Mesendoderm (in vitro differentiated cells): ENCODE measurements at regions not wholly inside any gene's neighbourhood (a gene's known extent, or its start where the extent isn't known, plus 50 kb on each side); places are given as distances from the start of the nearest gene placed in this dataset.
"Not testable (repeated sequence)": the region's sequence is repeated elsewhere in the genome, so short reads cannot be mapped to it uniquely, and the experiment has no call there.

Experiments used
- DNase-seq: peaks from one replicate; pipeline ENCODE4 v3.0.0; 2013
- H2AK5ac ChIP-seq: 2 replicates; pipeline ENCODE4 v1.6.1; 2013; ENCODE audit warnings: low read length, inconsistent platforms
- H2BK120ac ChIP-seq: 2 replicates; pipeline ENCODE4 v1.6.1; 2013; ENCODE audit warnings: low read depth, mild to moderate bottlenecking, low read length, moderate library complexity, mixed read lengths
- H2BK15ac ChIP-seq: replicated peaks from 2 replicates; pipeline ENCODE4 v1.6.1; 2013; ENCODE audit warnings: low read depth, mild to moderate bottlenecking, moderate library complexity
- H2BK5ac ChIP-seq: 2 replicates; pipeline ENCODE4 v1.6.1; 2013; ENCODE audit warnings: low read length, inconsistent platforms
- H3K18ac ChIP-seq: 2 replicates; pipeline ENCODE4 v1.6.1; 2013; ENCODE audit warnings: mild to moderate bottlenecking, low read length, mixed read lengths
- H3K23ac ChIP-seq: one replicate; pipeline ENCODE4 v1.6.1; 2013; ENCODE audit warnings: low read length
- H3K27ac ChIP-seq: 2 replicates; pipeline ENCODE4 v1.5.1; 2013; ENCODE audit warnings: low read depth, mild to moderate bottlenecking, inconsistent platforms, low read length, moderate library complexity
- H3K27me3 ChIP-seq: 2 replicates; pipeline ENCODE4 v1.6.1; 2013; ENCODE audit warnings: low read length, control low read depth, mild to moderate bottlenecking, inconsistent platforms; ENCODE audit not compliant: insufficient read depth, poor library complexity
- H3K36me3 ChIP-seq: 2 replicates; pipeline ENCODE4 v1.6.1; 2013; ENCODE audit warnings: low read length, inconsistent platforms; ENCODE audit not compliant: control insufficient read depth, insufficient read depth
- H3K4ac ChIP-seq: one replicate; pipeline ENCODE4 v1.6.1; 2013; ENCODE audit warnings: low read depth, mild to moderate bottlenecking, low read length, moderate library complexity
- H3K4me1 ChIP-seq: 2 replicates; pipeline ENCODE4 v1.6.1; 2013; ENCODE audit warnings: low read depth, low read length, inconsistent platforms; ENCODE audit not compliant: control insufficient read depth
- H3K4me2 ChIP-seq: 2 replicates; pipeline ENCODE4 v1.6.1; 2013; ENCODE audit warnings: low read length
- H3K4me3 ChIP-seq: 2 replicates; pipeline ENCODE4 v1.5.1; 2013; ENCODE audit warnings: mild to moderate bottlenecking, low read length
- H3K56ac ChIP-seq: one replicate; pipeline ENCODE4 v1.6.1; 2013; ENCODE audit warnings: low read length
- H3K79me1 ChIP-seq: 2 replicates; pipeline ENCODE4 v1.6.1; 2013; ENCODE audit warnings: low read length, inconsistent platforms
- H3K79me2 ChIP-seq: 2 replicates; pipeline ENCODE4 v1.6.1; 2013; ENCODE audit warnings: mild to moderate bottlenecking, low read length; ENCODE audit not compliant: control insufficient read depth, insufficient read depth
- H3K9ac ChIP-seq: 2 replicates; pipeline ENCODE4 v1.6.1; 2013; ENCODE audit warnings: low read length, inconsistent platforms
- H4K5ac ChIP-seq: one replicate; pipeline ENCODE4 v1.6.1; 2013; ENCODE audit warnings: low read length
- H4K8ac ChIP-seq: one replicate; pipeline ENCODE4 v1.6.1; 2013; ENCODE audit warnings: low read depth, mild to moderate bottlenecking, control low read depth, low read length, moderate library complexity
- WGBS: extraction: QIAGEN DNeasy Blood & Tissue Kit; methylation state at CpG from one replicate; pipeline ENCODE4 v1.1.7; 2013; ENCODE audit warnings: low lambda C conversion rate, missing lambda C conversion rate; ENCODE audit not compliant: insufficient coverage; ENCODE audit errors: extremely low coverage; 5-methylcytosine and 5-hydroxymethylcytosine counted together

- Histone ChIP-seq H2AK5ac (no peak overlapping the region), H4K5ac (no peak overlapping the region), H3K36me3 (no peaks in the 10 kb centered on the region), H3K4me1 (no peaks in the 10 kb centered on the region), H3K79me1 (no peaks in the 10 kb centered on the region), H3K27me3 (no peaks in the 10 kb centered on the region), H3K4me2 (no peak overlapping the region), H3K4me3 (no peak overlapping the region), H2BK5ac (no peak overlapping the region), H2BK120ac (no peak overlapping the region), H4K8ac (no peak overlapping the region), H2BK15ac (no peak overlapping the region), H3K9ac (no peak overlapping the region), H3K56ac (no peak overlapping the region), H3K79me2 (no peaks in the 10 kb centered on the region), H3K23ac (no peak overlapping the region), H3K4ac (no peak overlapping the region), H3K27ac (no peak overlapping the region), H3K18ac (no peak overlapping the region)
- no CpG with 5 or more reads among the region's 7 CpGs for WGBS
- no peak for DNase-seq
These were observed 86.3 kb downstream of the PPCDC start for GRCh38 chr15:75109736-75110130.

GRCh38 chr15:75112278-75112847 is 89.0 kb downstream of the PPCDC start:
- H4K5ac ChIP-seq = no peak overlapping the region
- H4K8ac ChIP-seq = no peak overlapping the region
- H3K4me2 ChIP-seq = no peak overlapping the region
- no peak overlapping the region for H3K27ac ChIP-seq
- H3K79me1 ChIP-seq = no peaks in the 10 kb centered on the region
- no peaks in the 10 kb centered on the region for H3K79me2 ChIP-seq
- H3K23ac ChIP-seq = no peak overlapping the region
- no peaks in the 10 kb centered on the region for H3K4me1 ChIP-seq
- H3K4me3 ChIP-seq = no peak overlapping the region
- H2BK120ac ChIP-seq = no peak overlapping the region
- DNase-seq = no peak
- H3K36me3 ChIP-seq = no peaks in the 10 kb centered on the region
- H3K9ac ChIP-seq = no peak overlapping the region
- H3K4ac ChIP-seq = no peak overlapping the region
- 100% methylated on average over 3 of the region's 4 CpGs for WGBS
- H3K56ac ChIP-seq = no peak overlapping the region
- H2BK15ac ChIP-seq = no peak overlapping the region
- no peak overlapping the region for H2BK5ac ChIP-seq
- no peaks in the 10 kb centered on the region for H3K27me3 ChIP-seq
- no peak overlapping the region for H2AK5ac ChIP-seq
- no peak overlapping the region for H3K18ac ChIP-seq

DNA sequence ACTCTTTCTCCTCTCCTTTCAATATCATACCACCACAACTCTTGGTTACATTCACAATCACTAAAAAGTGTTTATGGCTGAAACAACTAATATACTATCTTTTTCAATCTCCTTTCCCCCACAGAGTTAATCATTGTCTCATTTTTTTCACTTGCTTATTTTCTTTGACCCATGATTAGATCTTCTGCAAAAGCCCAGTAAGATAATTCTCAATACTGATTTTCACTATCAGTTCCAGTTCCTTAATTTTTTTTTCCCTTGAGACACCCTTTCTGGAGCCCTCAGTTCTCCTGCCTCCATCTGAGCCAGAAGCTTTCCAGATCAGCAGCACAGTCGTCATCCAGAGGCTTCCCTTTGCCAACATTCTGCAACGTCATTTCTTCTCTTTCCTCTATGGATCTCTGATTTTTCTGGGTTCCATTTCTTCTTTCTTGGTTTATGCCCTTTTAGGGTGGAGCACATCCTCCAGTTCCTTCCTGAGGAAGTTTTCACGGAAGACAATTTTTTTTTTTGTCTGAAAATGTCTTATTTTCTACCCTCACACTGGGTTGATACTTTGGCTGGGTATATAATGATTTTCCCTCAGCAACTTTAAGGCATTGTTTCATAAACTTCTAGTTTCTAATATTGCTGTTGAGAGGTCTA is 88.7 kb upstream of the C15orf39 start:
- H4K8ac ChIP-seq = no peak overlapping the region
- H2BK15ac ChIP-seq = no peak overlapping the region
- H2BK120ac ChIP-seq = no peak overlapping the region
- H3K79me1 ChIP-seq = no peaks in the 10 kb centered on the region
- H3K79me2 ChIP-seq = no peaks in the 10 kb centered on the region
- H3K9ac ChIP-seq = no peak overlapping the region
- no peak overlapping the region for H2AK5ac ChIP-seq
- no peak overlapping the region for H3K23ac ChIP-seq
- H3K4me1 ChIP-seq = no peaks in the 10 kb centered on the region
- no peak overlapping the region for H3K18ac ChIP-seq
- no peaks in the 10 kb centered on the region for H3K36me3 ChIP-seq
- H3K27ac ChIP-seq = no peak overlapping the region
- H3K56ac ChIP-seq = no peak overlapping the region
- no peak overlapping the region for H4K5ac ChIP-seq
- H3K4ac ChIP-seq = no peak overlapping the region
- H3K4me3 ChIP-seq = no peak overlapping the region
- no peak overlapping the region for H3K4me2 ChIP-seq
- no peak overlapping the region for H2BK5ac ChIP-seq
- no CpG with 5 or more reads among the region's 3 CpGs for WGBS
- no peaks in the 10 kb centered on the region for H3K27me3 ChIP-seq
- no peak for DNase-seq

- H3K18ac ChIP-seq = no peak overlapping the region
- H3K4me1 ChIP-seq = no peaks in the 10 kb centered on the region
- no peak overlapping the region for H2BK5ac ChIP-seq
- H2AK5ac ChIP-seq = no peak overlapping the region
- no peaks in the 10 kb centered on the region for H3K27me3 ChIP-seq
- H3K23ac ChIP-seq = no peak overlapping the region
- H3K9ac ChIP-seq = no peak overlapping the region
- no peak for DNase-seq
- H3K79me2 ChIP-seq = no peaks in the 10 kb centered on the region
- H4K8ac ChIP-seq = no peak overlapping the region
- H4K5ac ChIP-seq = no peak overlapping the region
- H2BK120ac ChIP-seq = no peak overlapping the region
- no peaks in the 10 kb centered on the region for H3K79me1 ChIP-seq
- no peak overlapping the region for H3K27ac ChIP-seq
- H3K4me2 ChIP-seq = no peak overlapping the region
- no peak overlapping the region for H3K56ac ChIP-seq
- H3K4me3 ChIP-seq = no peak overlapping the region
- no CpG with 5 or more reads among the region's 7 CpGs for WGBS
- no peak overlapping the region for H3K4ac ChIP-seq
- H3K36me3 ChIP-seq = no peaks in the 10 kb centered on the region
- H2BK15ac ChIP-seq = no peak overlapping the region
These were observed 87.4 kb upstream of the C15orf39 start for GRCh38 chr15:75114327-75114726.

- Histone ChIP-seq H4K5ac (no peak overlapping the region), H2BK5ac (no peak overlapping the region), H3K56ac (no peak overlapping the region), H4K8ac (no peak overlapping the region), H3K79me2 (no peaks in the 10 kb centered on the region), H3K79me1 (no peaks in the 10 kb centered on the region), H3K4ac (no peak overlapping the region), H2AK5ac (no peak overlapping the region), H3K18ac (no peak overlapping the region), H3K36me3 (no peaks in the 10 kb centered on the region), H3K4me2 (no peak overlapping the region), H3K4me1 (no peaks in the 10 kb centered on the region), H2BK120ac (no peak overlapping the region), H3K9ac (no peak overlapping the region), H3K27ac (no peak overlapping the region), H3K23ac (no peak overlapping the region), H2BK15ac (no peak overlapping the region), H3K27me3 (no peaks in the 10 kb centered on the region), H3K4me3 (no peak overlapping the region)
- WGBS = no CpG with 5 or more reads among the region's 3 CpGs
- DNase-seq = no peak
These were observed 86.9 kb upstream of the C15orf39 start for GRCh38 chr15:75114796-75115195.

- not testable (repeated sequence) for H2BK120ac ChIP-seq, H3K27me3 ChIP-seq, H3K4me2 ChIP-seq, H3K79me2 ChIP-seq, H2BK5ac ChIP-seq, H3K4ac ChIP-seq, DNase-seq, H3K18ac ChIP-seq, H3K4me1 ChIP-seq, H3K36me3 ChIP-seq, H4K5ac ChIP-seq, H3K56ac ChIP-seq, H4K8ac ChIP-seq, H2AK5ac ChIP-seq, H3K27ac ChIP-seq, H3K4me3 ChIP-seq, H3K79me1 ChIP-seq, H2BK15ac ChIP-seq, H3K9ac ChIP-seq, H3K23ac ChIP-seq
- WGBS = no CpG with 5 or more reads among the region's 8 CpGs
These were observed 86.2 kb upstream of the C15orf39 start for GRCh38 chr15:75115411-75115913.
